NCI-H1105 treated with DMSO at 0.1 percent for 48 hours (cell line): ENCODE measurements at regions not wholly inside any gene's neighbourhood (a gene's known extent, or its start where the extent isn't known, plus 50 kb on each side); places are given as distances from the start of the nearest gene placed in this dataset.
"Not testable (repeated sequence)": the region's sequence is repeated elsewhere in the genome, so short reads cannot be mapped to it uniquely, and the experiment has no call there.

Experiments used
- DNase-seq: peaks from one replicate; lab custom pipeline; 2025; lab: John Stamatoyannopoulos, UW

DNA sequence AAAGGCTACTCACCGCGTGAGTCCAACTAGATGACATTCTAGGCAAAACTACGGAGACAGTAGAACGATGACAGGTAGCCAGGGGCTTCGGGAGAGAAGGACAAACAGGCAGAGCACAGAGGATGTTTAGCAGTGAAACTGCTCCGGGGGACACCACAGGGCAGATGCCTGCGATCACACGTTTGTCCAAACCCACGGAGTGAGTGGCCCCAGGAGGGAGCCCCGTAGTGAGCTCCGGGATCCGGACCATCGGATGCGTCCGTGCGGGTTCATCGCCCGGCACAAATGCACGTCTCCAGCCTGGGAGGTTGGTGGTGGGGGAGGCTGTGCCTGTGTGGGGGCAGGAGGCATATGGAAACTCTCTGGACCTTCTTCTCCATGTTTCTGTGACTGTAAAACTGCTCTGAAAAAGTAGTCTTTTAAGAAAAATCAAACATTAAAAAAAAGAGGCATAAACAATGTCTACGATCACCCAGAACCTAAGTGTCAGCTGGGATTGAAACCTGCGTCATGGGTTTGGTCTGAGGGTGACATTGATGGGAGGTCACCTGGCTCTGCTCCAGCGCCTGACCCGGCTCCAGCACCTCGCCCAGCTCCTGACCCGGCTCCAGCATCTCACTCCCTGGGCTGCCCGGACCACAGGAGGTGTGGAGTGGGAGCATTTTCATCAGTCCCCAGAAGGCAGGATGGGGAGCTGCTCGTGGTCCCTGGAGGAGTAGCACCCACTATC lies 83.0 kb upstream of the CTDP1 start:
- DNase-seq: no peak

DNA sequence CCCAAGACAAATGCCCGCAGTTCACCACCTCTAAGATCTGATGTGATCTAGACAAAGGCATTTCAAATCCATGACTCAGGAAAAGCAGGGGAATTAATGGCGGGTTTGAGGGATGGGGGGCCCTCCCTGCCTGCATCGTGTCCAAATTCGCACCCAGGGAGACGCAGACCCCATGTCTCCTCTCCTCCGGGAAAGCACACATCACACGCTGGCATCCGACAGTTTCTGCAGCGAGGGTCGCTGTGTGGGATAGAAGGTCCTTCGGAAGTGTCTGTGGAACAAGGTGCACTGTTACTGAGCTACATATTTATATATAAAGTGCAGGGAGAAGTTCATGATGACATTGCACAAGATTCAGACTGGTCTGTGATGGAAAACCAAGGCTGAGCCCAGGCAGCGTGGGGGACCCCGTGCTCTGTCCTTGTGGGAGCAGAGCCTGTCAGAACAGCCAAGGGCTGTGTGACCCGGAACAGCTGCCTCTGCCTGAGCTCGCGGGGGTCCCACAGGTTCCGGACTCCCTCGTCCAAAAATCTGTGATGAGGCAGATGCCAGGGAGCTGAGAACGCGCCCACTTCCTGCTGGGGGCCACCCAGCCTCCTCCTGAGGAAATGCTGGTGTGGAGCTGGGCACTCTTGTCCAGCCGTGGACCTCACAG lies 82.3 kb upstream of the CTDP1 start:
- DNase-seq: no peak

DNA sequence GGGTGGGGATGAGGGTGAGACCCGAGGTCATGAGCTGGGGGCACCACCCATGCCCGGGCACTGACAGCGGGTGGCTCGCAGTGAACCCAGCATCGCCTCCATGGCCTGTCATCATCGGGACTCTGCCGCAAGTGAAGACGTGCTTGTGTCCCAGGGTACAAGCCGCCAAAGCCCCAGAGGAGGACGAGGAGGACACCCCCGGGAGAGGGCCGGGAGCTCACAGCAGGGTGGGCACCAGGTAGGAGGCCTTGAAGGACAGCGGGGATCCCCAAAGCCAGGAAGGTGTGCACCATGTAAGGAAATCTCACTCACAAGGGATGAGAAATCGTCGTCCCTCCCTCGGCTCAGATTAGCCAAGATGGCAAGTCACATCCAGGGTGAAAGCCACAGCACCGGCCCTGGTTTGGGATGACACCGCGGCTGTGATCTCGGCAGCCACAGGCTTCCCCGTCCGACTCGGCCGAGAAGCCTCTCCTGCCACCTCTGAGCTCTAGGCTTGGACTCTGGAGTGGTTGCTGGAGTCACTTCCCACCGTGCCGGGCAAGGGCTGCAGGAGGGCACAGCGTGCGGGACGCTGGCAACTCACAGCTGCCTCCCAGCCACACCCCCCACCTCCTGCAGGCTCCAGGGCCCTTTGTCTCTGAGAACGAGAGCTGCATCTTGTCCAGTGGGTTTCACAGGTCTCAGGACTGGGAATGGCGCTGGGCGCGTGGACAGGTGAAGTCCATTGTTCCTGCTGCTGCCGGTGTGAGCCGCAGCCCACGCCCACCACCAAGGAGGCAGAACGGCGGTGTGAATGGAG lies 81.6 kb upstream of the CTDP1 start:
- DNase-seq: no peak

DNA sequence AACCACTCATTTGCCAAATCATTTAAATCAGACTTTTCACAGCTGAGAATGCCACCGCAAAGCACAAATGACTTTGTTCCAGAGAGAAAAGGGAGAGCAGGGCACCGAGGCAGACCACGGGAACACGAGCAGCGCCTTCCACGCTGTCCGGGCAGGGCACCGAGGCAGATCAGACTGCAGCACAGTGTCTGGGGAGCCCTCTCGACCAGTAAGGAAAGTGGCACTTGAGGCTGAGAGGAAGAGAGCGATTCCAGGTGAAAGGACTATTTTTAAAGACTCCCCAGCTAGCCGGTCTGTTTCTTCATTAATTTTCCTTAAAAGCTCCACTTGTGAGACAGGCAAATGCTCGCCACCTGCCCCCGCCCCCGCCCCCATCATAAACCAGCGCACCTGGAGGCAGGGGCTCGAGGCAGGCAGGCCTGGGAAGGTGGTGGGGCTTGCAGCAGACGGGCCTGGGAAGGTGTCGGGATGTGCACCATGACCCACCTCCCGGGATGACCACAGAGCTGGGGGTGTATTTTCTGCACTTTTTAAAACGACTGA lies 80.9 kb upstream of the CTDP1 start:
- DNase-seq: no peak

DNA sequence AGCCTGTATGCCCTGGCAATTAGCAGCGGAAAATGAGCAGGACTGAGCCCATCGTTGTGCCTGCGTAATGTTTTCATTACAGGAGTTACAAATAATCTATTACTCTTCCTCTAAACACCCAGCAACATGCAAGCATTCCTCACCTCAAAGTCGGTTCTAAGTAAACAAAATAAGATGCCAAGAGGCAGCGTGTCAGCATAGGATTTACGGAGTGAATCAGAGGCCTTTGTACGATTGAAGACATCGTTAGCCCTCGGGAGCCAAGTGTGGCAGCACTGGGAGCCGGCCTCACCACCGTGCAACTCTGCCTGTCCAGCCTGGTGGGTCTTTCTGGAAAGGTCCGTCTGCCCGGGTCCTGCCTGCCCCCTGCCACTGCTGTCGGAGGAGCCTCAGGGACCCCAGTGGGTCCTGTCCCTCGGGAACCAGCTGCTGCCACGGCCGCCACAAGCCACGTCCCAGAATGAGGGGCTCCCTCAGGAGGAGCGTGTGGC lies 80.1 kb upstream of the CTDP1 start:
- no peak for DNase-seq

DNA sequence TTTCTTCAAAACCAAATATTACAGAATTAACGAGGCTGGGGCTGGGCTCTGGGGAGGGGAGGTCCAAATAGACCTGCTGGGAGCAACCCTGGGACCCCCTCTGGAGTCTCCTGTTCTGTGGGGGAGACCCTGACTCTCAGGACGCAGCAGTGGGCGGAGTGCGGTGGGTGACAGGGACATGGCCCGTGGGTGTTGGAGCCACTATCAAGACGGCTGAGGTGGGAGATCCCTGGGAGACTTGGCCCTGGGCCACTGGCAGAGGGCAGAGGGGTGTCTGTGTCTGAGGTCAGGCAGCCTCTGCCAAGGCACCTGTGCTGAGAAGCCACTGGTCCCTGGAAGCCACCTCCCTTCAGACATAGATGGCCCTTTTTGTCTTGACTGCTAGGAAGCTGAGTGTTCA lies 79.5 kb upstream of the CTDP1 start:
- no peak for DNase-seq

DNA sequence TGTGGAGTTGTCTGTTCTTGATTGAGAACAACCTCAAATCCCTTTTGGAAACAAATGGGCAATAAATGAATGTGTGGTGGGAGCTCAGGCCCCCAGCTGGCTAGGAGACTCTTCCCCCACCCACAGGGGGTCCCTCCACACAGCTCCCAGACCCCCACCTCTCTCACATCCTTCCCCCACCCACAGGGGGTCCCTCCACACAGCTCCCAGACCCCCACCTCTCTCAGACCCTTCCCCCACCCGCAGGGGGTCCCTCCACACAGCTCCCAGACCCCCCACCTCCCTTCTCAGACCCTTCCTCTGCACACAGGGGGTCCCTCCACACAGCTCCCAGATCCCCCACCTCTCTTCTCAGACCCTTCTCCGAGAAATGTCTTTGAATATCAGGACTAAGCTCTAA lies 79.0 kb upstream of the CTDP1 start:
- DNase-seq: no peak

DNA sequence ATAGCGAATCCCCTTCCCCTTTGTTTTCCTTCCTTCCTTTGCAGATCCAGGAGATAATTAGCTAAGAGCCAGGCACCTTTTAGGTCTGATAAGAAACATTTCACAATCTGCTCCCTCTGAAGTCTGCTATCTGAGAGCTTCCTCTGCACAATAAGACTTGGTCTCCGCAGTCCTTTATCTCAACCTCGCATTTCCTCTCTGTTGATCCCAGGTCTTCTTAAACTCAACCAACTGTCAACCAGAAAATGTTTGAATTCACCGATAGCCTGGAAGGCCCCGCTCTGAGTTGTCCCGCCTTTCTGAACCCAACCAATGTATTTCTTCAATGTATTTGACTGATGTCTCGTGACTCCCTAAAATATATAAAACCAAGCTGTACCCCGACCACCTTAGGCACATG lies 78.4 kb upstream of the CTDP1 start:
- DNase-seq: no peak

DNA sequence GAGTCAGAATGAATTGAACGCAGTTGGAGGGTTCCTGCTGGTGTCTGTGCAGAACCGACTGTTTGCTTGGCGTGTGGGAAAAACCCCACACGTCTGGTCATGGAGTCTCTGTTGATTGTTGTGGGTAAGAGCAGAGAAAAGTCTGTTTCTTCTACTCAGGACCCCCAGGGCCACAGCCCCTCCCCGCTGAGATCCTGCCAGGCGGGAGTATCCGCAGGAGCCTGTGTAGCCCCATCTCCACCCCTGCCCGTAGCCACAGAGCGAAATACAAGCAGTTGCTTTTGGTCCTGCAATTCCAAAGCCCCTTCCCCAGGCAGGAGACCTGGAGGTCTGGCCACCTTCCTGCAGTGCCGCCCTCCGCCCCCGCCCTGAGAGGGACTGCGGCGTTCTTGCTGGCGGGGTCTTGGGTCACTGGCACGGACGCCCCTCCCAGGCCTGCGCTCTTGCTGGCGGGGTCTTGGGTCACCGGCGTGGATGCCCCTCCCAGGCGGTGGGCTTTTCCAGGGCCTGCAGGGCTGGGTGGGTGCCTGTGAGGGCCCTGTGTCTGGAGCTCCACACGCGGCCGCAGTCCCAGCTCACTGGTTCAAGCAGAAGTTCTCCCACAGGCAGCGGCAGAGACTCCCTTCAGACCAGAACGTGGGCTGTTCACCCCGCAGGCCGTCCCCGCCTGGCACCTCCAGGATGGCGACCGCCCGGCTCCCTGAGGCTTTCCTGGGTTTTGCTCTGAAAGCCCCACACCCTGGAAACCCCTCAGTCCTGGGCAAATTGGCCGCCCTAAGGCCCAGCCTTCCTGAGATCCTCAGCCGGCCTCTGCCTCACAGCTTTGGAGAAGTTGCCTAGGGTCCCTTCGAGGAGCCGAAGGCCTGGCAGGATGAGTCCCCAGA lies 76.0 kb upstream of the CTDP1 start:
- no peak for DNase-seq

DNA sequence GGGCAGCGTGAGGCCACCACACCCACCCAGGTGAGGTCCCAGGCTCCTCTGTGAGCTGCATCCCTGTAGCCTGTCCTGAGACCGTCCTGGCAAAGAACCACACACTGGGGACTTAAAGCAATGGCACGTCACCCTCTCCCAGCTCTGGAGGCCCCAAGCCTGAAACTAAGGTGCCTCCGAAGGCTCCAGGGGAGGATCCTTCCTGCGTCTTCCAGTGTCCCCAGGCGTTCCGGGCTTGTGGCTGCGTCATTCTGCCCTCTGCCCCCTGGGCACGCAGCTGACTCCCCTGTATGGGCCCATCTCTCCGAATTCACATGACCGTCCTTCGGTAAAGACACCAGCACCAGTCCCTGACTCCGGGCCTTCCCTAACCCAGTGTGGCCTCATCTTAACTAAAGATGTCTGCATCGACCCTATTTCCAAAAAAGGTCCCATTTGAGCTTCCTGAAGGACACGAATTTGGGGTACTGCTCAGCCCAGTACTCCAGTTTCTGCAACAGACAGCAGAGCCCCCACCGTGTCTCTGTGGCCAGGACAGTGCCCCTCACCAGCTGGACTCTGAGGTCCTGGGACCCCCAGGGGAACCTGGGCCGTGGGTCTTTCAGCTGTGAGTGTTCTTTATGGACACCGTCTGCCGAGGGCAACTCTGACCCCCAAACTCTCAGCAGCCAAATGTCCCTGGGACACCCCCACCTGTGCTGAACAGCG lies 75.2 kb upstream of the CTDP1 start:
- DNase-seq: no peak

DNA sequence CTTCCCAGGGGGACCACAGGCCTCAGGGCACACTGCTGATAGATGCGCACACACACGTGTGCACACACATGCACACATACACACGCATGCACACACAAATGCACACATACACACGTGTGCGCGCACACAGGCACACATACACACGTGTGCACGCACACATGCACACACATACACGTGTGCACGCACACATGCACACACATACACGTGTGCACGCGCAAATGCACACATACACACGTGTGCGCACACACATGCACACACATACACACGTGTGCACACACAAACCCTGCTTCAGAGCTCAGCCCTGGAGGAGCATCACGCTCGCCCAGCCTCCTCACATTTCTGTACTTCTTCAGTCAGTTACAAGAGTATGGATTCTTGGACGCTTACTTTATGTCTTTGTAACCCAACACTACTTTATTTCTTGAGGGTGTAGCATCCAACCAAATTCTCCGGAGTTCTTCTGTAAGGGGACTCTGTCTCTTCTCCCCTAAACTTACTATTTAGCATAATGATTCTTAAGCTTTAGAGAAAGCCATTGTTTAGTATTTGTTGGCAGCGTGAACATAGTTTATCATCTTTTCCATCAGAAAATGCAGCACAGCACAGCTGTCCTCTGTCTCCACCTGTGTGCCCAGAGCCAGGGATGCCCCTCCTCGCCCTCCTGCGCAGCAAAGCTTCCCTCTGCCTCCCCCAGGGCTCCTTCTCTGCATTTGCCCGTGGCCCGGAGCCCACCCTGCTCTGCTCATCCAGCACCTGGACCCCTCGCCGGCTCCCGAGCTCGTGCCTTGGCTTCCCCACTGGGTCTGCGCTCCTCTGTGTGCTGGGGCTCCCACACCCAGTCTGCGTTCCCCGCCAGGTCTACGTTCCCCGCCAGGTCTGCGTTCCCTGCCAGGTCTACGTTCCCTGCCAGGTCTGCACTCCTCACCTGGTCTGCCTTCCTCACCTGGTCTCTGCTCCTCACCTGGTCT lies 74.4 kb upstream of the CTDP1 start:
- no peak for DNase-seq

DNA sequence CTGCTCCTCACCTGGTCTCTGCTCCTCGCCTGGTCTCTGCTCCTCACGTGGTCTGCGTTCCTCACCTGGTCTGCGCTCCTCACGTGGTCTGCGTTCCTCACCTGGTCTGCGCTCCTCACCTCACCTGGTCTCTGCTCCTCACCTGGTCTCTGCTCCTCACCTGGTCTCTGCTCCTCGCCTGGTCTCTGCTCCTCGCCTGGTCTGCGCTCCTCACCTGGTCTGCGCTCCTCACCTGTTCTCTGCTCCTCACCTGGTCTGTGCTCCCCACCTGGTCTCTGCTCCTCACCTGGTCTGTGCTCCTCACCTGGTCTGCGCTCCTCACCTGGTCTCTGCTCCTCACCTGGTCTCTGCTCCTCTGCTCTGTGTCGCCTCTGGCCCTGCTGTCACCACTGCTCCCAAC lies 73.5 kb upstream of the CTDP1 start:
- not testable (repeated sequence) for DNase-seq

DNA sequence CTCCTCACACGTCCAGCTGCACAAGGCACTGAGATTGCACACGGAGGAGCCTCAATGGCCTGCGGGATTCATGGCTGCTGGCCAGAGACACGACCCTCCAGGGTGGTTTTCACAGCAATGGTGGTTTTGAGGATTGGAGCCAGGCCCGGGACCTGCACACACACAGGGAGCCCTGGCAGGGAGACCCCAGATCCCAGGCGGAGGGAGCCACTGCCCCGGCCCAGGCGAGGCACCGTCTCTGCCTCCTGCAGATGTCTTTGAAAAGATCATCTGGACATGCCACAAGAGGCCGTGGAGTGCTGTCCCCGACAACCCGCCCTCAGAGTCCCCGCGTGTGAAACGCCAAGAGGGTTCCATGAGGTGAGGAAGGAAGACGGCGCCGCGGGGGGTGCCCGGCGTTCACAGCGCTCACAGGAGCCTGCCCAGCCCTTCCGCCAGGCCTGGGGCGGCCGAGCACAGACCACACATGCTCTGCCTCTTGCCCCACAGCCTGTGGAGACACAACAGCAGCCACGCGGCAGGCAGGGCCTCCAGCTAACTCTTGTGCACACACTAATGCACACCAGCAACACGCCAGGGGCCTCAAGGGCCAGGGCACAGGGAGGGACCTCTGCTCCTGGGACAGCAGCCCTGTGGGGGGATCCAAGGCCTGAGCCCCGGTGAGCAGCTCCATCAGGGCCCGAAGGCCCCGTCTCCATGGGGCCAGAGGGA lies 72.8 kb upstream of the CTDP1 start:
- no peak for DNase-seq

DNA sequence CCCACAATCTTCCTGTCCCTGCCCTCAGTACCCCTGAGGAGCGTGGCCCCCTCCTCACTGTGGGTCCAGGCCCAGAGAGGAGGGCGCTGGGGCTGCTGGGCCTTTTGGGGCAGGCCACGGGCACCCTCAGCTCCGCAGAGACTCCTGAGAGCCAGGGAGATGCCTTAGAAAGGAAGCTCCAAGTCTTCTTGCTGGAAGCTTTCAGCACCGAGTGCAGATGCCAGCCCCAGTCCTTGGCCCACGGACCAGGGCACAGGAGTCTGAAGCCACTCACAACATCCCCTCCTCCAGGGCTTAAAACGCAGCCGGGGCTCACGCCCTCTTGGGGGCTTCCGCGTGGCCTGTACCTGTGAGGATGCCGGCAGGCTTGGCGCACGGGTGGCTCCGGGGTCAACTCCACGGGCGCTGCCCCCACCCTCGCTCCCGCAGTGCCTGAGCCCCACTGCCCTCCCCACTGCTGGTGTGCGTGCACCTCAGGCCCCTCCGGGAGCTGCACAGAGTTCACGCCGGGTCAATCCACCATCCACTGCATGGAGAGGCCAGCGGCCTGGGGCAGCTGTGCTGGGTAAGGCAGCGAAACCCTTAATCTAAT lies 72.1 kb upstream of the CTDP1 start:
- no peak for DNase-seq

DNA sequence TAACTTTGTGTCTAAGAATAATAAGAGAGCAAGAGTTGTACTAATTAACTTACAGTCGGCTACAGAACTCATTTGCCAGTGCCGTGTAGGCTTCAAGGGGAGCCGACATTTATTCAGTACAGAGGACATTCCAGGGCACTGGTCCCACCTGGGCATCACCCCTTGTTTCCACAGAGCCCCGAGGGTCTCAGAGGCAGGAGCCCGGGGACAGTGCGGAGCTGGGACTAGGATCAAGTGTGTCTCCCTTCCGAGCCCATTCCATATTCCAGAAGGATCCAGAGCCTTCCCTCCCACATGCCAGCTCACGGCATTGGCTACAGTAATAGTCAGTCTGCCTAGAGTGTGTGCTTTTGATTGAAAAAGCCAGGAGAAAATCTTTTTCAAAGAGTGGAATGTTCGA lies 71.5 kb upstream of the CTDP1 start:
- no peak for DNase-seq

DNA sequence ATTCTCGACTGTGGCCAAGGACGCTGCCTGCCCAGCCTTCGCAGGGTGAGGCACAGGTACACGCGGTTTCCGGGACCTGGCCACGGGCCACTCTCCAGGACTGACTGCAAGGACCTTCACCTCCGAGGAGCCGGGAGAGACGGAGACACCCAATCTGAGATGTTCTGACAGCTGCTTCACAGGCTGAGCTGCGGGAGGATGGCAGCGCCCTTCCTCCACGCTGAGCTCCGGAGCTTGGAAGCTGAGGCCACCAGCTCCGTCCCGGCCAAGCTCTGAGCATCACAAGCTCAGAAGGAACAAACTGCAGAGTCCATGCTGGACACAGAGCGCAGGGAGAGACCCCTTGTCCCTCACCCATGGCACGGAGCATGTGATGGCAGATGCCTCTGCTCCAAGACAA lies 71.1 kb upstream of the CTDP1 start:
- DNase-seq: no peak

DNA sequence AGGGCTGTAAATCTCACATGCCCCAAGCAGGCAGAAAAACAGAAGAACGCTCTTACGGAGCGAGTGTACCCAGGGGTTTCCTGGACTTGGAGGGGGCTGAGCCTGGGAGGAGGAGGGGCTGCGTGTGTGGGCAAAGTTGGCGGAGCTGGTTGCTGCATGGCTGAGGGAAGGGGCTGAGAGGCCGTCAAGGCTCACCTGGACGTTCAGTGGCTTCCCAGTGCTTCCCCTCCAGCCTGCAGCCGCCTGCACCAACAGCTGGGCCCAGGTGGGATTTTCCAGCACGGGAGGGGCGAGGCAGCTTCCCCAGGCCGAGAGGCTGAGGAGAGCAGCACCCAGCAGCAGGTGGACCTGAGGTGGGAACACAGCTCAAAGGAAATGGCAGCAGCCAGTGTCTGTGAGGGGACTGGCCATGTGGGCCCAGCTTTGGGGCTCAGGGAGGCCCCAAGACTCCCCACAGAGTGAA lies 70.6 kb upstream of the CTDP1 start:
- no peak for DNase-seq

DNA sequence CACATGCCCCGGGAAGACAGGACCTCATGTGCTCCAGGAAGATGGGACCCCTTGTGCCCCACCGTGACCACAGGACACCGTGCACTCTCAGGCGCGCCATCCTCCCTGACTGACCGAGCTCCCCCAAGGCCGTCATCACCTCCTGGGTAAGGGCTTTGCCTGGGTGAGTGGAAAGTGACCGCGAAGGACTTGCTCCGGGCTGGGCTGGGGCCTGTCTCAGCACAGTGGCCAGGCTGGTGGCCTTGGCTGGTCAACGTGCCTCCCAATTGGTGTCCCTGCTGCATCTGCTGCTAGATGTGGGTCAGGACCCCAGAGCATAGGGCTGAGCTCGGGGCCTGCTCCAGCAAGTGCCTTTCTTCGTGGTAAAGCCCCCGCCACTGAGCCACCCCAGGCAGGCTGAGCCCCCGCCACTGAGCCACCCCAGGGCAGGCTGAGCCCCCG lies 69.7 kb upstream of the CTDP1 start:
- no peak for DNase-seq
